WERI-Rb-1 (cell line): ENCODE measurements at regions not wholly inside any gene's neighbourhood (a gene's known extent, or its start where the extent isn't known, plus 50 kb on each side); places are given as distances from the start of the nearest gene placed in this dataset.

Experiments
- DNase-seq: peaks from one replicate; pipeline ENCODE4 v3.0.0-alpha.2; 2020
- H3K27ac ChIP-seq: fragments of 250-450 bp; sonication (Bioruptor Pico); 2 replicates; pipeline ENCODE4 v1.5.1; 2020; ENCODE audit warnings: mild to moderate bottlenecking, moderate library complexity
- H3K27me3 ChIP-seq: fragments of 250-450 bp; sonication (Bioruptor Pico); 2 replicates; pipeline ENCODE4 v1.5.1; 2021; ENCODE audit warnings: mild to moderate bottlenecking, low read depth, moderate library complexity; ENCODE audit not compliant: insufficient read depth, severe bottlenecking
- H3K36me3 ChIP-seq: fragments of 250-450 bp; sonication (Bioruptor Pico); 2 replicates; pipeline ENCODE4 v1.5.1; 2020; ENCODE audit warnings: mild to moderate bottlenecking, moderate library complexity
- H3K4me3 ChIP-seq: 2 replicates; pipeline ENCODE4 v1.5.1; 2011; ENCODE audit warnings: low read depth, mild to moderate bottlenecking, control low read depth, low read length
- H3K9me3 ChIP-seq: fragments of 250-450 bp; sonication (Bioruptor Pico); 2 replicates; pipeline ENCODE4 v1.5.1; 2021; ENCODE audit warnings: mild to moderate bottlenecking, moderate library complexity; ENCODE audit not compliant: severe bottlenecking
- CTCF ChIP-seq: IDR thresholded peaks from 2 replicates; pipeline ENCODE4 v1.5.1; 2011; ENCODE audit warnings: low read depth, mild to moderate bottlenecking, control low read depth, inconsistent platforms, low read length

- DNase-seq = no peak
- Histone ChIP-seq H3K27ac (no peak overlapping the region), H3K36me3 (no peaks in the 10 kb centered on the region), H3K27me3 (no peaks in the 10 kb centered on the region), H3K4me3 (no peak overlapping the region), H3K9me3 (no peaks in the 10 kb centered on the region)
- no peak for TF ChIP-seq CTCF
Observed at GRCh38 chr7:114297121-114297520, 117.5 kb upstream of the FOXP2 start.

GRCh38 chr7:114295522-114295921 is 119.1 kb upstream of the FOXP2 start:
- no peak overlapping the region for H3K4me3 ChIP-seq

GRCh38 chr7:114294036-114294435 is 120.6 kb upstream of the FOXP2 start:
- no peak for TF ChIP-seq CTCF
- H3K27me3 ChIP-seq = no peaks in the 10 kb centered on the region
- H3K9me3 ChIP-seq = no peaks in the 10 kb centered on the region
- H3K36me3 ChIP-seq = no peaks in the 10 kb centered on the region
- no peak overlapping the region for H3K27ac ChIP-seq
- DNase-seq = no peak
- no peak overlapping the region for H3K4me3 ChIP-seq

More at GRCh38 chr7:114295522-114295921, 119.1 kb upstream of the FOXP2 start:
- TF ChIP-seq CTCF = no peak
- Histone ChIP-seq H3K36me3 (no peaks in the 10 kb centered on the region), H3K27me3 (no peaks in the 10 kb centered on the region), H3K9me3 (no peaks in the 10 kb centered on the region), H3K27ac (no peak overlapping the region)
- no peak for DNase-seq

- no peak for DNase-seq
- Histone ChIP-seq H3K27ac (no peak overlapping the region), H3K4me3 (no peak overlapping the region)
Observed at GRCh38 chr7:114293289-114294012, 121.2 kb upstream of the FOXP2 start.

GRCh38 chr7:114279901-114280300 is 134.7 kb upstream of the FOXP2 start:
- no peak overlapping the region for H3K27ac ChIP-seq
- no peaks in the 10 kb centered on the region for H3K27me3 ChIP-seq
- no peaks in the 10 kb centered on the region for H3K36me3 ChIP-seq
- no peak overlapping the region for H3K4me3 ChIP-seq
- no peaks in the 10 kb centered on the region for H3K9me3 ChIP-seq
- DNase-seq = no peak
- TF ChIP-seq CTCF = no peak

More at GRCh38 chr7:114293289-114294012, 121.2 kb upstream of the FOXP2 start:
- no peaks in the 10 kb centered on the region for H3K9me3 ChIP-seq
- no peaks in the 10 kb centered on the region for H3K27me3 ChIP-seq
- H3K36me3 ChIP-seq = no peaks in the 10 kb centered on the region
- TF ChIP-seq CTCF = no peak

- Histone ChIP-seq H3K36me3 (no peaks in the 10 kb centered on the region), H3K4me3 (no peak overlapping the region), H3K27ac (no peak overlapping the region), H3K27me3 (no peaks in the 10 kb centered on the region), H3K9me3 (no peaks in the 10 kb centered on the region)
- no peak for DNase-seq
- no peak for TF ChIP-seq CTCF
Observed at GRCh38 chr7:114273218-114273617, 141.4 kb upstream of the FOXP2 start.
